Heart right ventricle (tissue), 16 donors: ENCODE measurements at regions not wholly inside any gene's neighbourhood (a gene's known extent, or its start where the extent isn't known, plus 50 kb on each side); places are given as distances from the start of the nearest gene placed in this dataset.

Experiments used
- ATAC-seq, 8 donors: fragments of 200-7000 bp; cut with Tn5 transposase; one replicate each; pipeline ENCODE4 v1.9.1; 2020; ENCODE audit warnings: mild to moderate bottlenecking in 8 of 8, moderate library complexity in 8 of 8, moderate number of reproducible peaks in 1 of 8
- DNase-seq, 2 donors: peaks; one replicate each; pipeline ENCODE4 v3.0.0-alpha.2; 2020
- H3K27ac ChIP-seq, 10 donors: fragments of 200-600 bp; sonication (generic) in 2 of 10; one replicate each; pipeline versions ENCODE4 v1.5.0 to v1.8.0; 2020 to 2022; ENCODE audit warnings: mild to moderate bottlenecking in 3 of 10
- H3K27me3 ChIP-seq, 7 donors: fragments of 200-600 bp; one replicate each; pipeline ENCODE4 v1.8.0; 2021 to 2022; ENCODE audit warnings: mild to moderate bottlenecking in 2 of 7
- H3K36me3 ChIP-seq, 9 donors: fragments of 200-600 bp; sonication (generic) in 1 of 9; one replicate each; pipeline versions ENCODE4 v1.5.0 to v1.8.0; 2020 to 2022; ENCODE audit warnings: mild to moderate bottlenecking in 2 of 9
- H3K4me1 ChIP-seq, 9 donors: fragments of 200-600 bp; sonication (generic) in 1 of 9; one replicate each; pipeline versions ENCODE4 v1.5.0 to v1.8.0; 2020 to 2022; ENCODE audit warnings: mild to moderate bottlenecking in 4 of 9
- H3K4me3 ChIP-seq, 10 donors: fragments of 200-600 bp; sonication (generic) in 2 of 10; one replicate each; pipeline versions ENCODE4 v1.5.0 to v1.8.0; 2020 to 2022; ENCODE audit warnings: mild to moderate bottlenecking in 7 of 10, moderate library complexity in 2 of 10
- H3K9me3 ChIP-seq, 11 donors: fragments of 200-600 bp in 10 of 11; sonication (generic) in 2 of 11; one replicate each; pipeline versions ENCODE4 v1.5.0 to v1.8.0; 2013 to 2022; ENCODE audit warnings: mild to moderate bottlenecking in 2 of 11, control low read depth in 1 of 11, moderate library complexity in 1 of 11
- CTCF ChIP-seq, 9 donors: fragments of 200-600 bp; sonication (generic) in 2 of 9; IDR thresholded peaks; one replicate each; pipeline versions ENCODE4 v1.5.0 to v1.8.0; 2021 to 2022; ENCODE audit warnings: antibody characterized with exemption in 9 of 9, mild to moderate bottlenecking in 5 of 9, moderate library complexity in 1 of 9
- WGBS, 2 donors: extraction: QIAGEN DNeasy Blood & Tissue Kit; methylation state at CpG; one replicate each; pipeline ENCODE4 v1.1.7; 2013; ENCODE audit warnings: inconsistent platforms in 1 of 2; 5-methylcytosine and 5-hydroxymethylcytosine counted together
- intact Hi-C, 10 donors: fragments of 100-400 bp; cut with DNase I; formaldehyde crosslinking; loops; one replicate each; pipeline versions ENCODE4 v1.11.1 to v1.14.2; 2022
- donor health status: Arrhythmogenic right ventricular cardiomyopathy.
- donor health status: ischemic (EF 13 %, LVEDD 7.1; RV severe dilation, severe dysfunction).
- donor health status: healthy with polysubstance abuse.
- donor health status: DM: no; HTN: yes; CAD: no.
- donor health status: DM: no; HTN: no; CAD: no.
- donor health status: ischemic (EF 25% LVEDD 6.9; RV normal size, moderate dysfunction).
- donor health status: ischemic (EF 25% LVEDD 5.7; RV mildly dilated, moderate dysfunction).
- donor health status: healthy.
- donor health status: DM: yes; HTN: yes; CAD: no.
- donor health status: Ischemic cardiomyopathy.
- donor health status: ischemic (EF 35%, LVEDD 5.7; RV mildly dilated, moderate dysfunction).
- donor health status: nonischemic (EF 11% LVEDD 7.7; RV severe dilation, severe dysfunction).
- donor health status: DM: yes; HTN: yes; CAD: no.
- donor health status: PGD.
- donor health status: ischemic (EF 29% LVEDD 5.4; RV normal size, mild dysfunction).
- donor health status: nonischemic (EF 23%, LVEDD 6.1; RV moderate dilation, normal function).

- DNase-seq (no peak), ATAC-seq (no peak)
- Histone ChIP-seq H3K9me3 (no peaks in the 10 kb centered on the region), H3K4me3 (no peak overlapping the region), H3K36me3 (no peaks in the 10 kb centered on the region), H3K27ac (no peak overlapping the region), H3K27me3 (peaks cover 0 to 38% (median 36%) of the 10 kb centered on the region in 7 donors), H3K4me1 (no peaks in the 10 kb centered on the region)
- 81 to 84% methylated on average over 9 of the region's 9 CpGs for WGBS, 2 donors
- TF ChIP-seq CTCF (IDR thresholded peaks at IDR 0.05), result no peak
- intact Hi-C loops, result no loop called here
These were observed 120.6 kb downstream of the NPIPB5 start for GRCh38 chr16:22631264-22631663.

- no peak for ATAC-seq
- intact Hi-C loops, result no loop called here
These were observed 121.9 kb downstream of the NPIPB5 start for GRCh38 chr16:22632606-22633005.

GRCh38 chr16:22633280-22633679 lies 122.6 kb downstream of the NPIPB5 start:
- DNase-seq (no peak), ATAC-seq (peak in 1 of 8 donors; percentile 23)
- Histone ChIP-seq H3K27ac (no peak overlapping the region), H3K4me1 (no peaks in the 10 kb centered on the region), H3K36me3 (no peaks in the 10 kb centered on the region), H3K4me3 (no peak overlapping the region), H3K27me3 (peaks cover 0 to 49% (median 33%) of the 10 kb centered on the region in 7 donors), H3K9me3 (peaks cover 0 to 9% (median 7%) of the 10 kb centered on the region in 11 donors)
- TF ChIP-seq CTCF (IDR thresholded peaks at IDR 0.05), result no peak
- intact Hi-C loops, result no loop called here
- WGBS, 2 donors, result 76 to 80% methylated on average over 5 of the region's 5 CpGs

More at GRCh38 chr16:22632606-22633005, 121.9 kb downstream of the NPIPB5 start:
- H3K27ac ChIP-seq, result no peak overlapping the region
- WGBS, 2 donors, result 69 to 72% methylated on average over 4 of the region's 4 CpGs
- no peaks in the 10 kb centered on the region for H3K4me1 ChIP-seq
- peaks cover 0 to 8% (median 5%) of the 10 kb centered on the region in 11 donors for H3K9me3 ChIP-seq
- no peak for DNase-seq
- H3K27me3 ChIP-seq, result peaks cover 0 to 48% (median 33%) of the 10 kb centered on the region in 7 donors
- no peak for TF ChIP-seq CTCF (IDR thresholded peaks at IDR 0.05)
- no peaks in the 10 kb centered on the region for H3K36me3 ChIP-seq
- H3K4me3 ChIP-seq, result no peak overlapping the region

GRCh38 chr16:22633799-22634198 lies 123.1 kb downstream of the NPIPB5 start:
- Histone ChIP-seq H3K4me1 (no peaks in the 10 kb centered on the region), H3K27ac (no peak overlapping the region), H3K4me3 (no peak overlapping the region), H3K9me3 (peaks cover 0 to 9% (median 7%) of the 10 kb centered on the region in 11 donors), H3K36me3 (no peaks in the 10 kb centered on the region), H3K27me3 (peaks cover 0 to 54% (median 33%) of the 10 kb centered on the region in 7 donors)
- 37 to 43% methylated on average over 3 of the region's 3 CpGs for WGBS, 2 donors
- intact Hi-C loops, result no loop called here
- no peak for TF ChIP-seq CTCF (IDR thresholded peaks at IDR 0.05)
- ATAC-seq (no peak), DNase-seq (no peak)
